NCI-H510A treated with DMSO at 0.1 percent for 48 hours (cell line): ENCODE measurements at regions not wholly inside any gene's neighbourhood (a gene's known extent, or its start where the extent isn't known, plus 50 kb on each side); places are given as distances from the start of the nearest gene placed in this dataset.
"Not testable (repeated sequence)": the region's sequence is repeated elsewhere in the genome, so short reads cannot be mapped to it uniquely, and the experiment has no call there.

Source experiments
- DNase-seq: peaks from one replicate; lab custom pipeline; 2025; lab: John Stamatoyannopoulos, UW

DNA sequence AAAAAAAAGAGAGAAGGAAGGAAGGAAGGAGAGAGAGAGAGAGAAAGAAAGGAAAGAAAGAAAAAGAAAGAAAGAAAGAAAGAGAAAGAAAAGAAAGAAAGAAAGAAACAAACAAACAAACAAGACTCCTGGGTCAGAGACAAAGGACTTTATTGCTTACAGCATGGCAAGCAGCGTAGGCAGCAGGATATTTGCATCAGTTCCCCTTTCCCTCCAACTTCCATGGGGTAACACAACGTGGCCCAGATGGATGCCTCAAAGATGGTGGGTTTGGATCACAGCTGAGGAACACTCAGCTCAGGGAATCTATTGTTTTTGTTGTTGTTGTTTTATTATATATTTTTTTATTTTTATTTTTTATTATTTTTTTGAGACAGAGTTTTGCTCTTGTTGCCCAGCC is 128.5 kb upstream of the VKORC1L1 start:
- no peak for DNase-seq

DNA sequence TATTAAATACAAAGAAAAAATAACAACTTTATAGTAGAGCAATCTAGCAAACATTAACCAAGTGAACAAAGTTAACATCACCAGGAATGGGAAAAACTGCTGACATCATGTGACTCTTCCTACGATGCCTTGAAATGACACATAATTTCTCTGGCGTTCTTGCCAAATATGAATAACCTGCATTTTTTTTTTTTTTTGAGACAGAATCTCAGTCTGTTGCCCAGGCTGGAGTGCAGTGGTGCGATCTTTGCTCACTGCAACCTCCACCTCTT is 126.5 kb upstream of the VKORC1L1 start:
- no peak for DNase-seq

DNA sequence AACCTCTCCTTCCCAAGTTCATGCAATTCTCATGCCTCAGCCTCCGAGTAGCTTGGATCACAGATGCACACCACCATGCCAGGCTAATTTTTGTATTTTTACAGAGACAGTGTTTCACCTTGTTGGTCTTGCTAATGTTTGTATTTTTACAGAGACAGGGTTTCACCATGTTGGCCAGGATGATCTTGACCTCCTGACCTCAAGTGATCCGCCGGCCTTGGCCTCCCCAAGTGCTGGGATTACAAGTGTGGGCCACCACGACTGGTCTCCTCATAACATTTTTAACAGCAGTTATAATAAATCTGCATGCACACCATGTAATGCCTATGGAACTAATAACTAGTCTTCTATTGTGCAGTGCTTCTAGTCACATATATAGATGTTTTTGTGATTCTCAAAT is 123.8 kb upstream of the VKORC1L1 start:
- no peak for DNase-seq

DNA sequence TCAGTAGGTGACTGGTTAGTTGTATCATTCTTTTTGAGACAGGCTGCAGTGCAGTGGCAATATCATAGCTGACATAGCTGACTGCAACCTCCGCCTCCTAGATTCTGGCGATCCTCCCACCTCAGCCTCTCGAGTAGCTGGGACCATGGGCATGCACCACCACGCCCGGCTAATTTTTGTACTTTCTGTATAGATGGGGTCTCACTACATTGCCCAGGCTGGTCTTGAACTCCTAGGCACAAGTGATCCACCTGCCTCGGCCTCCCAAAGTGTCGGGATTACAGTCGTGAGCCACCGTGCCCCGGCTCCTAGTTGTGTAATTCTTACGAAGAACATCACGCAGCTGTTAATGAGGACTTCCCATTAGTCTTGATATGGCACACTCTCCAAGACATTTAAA is 123.4 kb upstream of the VKORC1L1 start:
- DNase-seq: no peak

- DNase-seq: peak; percentile 77
Observed at GRCh38 chr7:65750511-65751344, 122.1 kb upstream of the VKORC1L1 start.

DNA sequence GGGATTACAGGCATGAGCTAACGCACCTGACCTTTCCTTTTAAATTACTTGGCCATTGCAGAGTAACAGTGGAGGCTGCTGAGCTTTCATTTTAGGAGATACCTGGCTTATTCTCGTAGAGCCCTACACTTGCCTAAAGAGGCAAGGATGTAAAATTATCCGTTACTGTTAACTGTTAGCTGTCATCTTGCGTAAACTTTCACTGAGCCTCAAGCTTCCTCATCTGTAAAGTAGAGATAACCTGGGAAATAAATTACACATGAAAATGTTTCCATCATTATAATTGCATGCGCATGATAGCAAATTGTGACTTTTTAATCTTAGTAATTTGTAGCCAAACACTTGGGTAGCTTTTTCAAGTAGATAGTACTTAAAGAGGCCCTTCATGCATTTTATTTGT is 118.8 kb upstream of the VKORC1L1 start:
- DNase-seq: not testable (repeated sequence)

DNA sequence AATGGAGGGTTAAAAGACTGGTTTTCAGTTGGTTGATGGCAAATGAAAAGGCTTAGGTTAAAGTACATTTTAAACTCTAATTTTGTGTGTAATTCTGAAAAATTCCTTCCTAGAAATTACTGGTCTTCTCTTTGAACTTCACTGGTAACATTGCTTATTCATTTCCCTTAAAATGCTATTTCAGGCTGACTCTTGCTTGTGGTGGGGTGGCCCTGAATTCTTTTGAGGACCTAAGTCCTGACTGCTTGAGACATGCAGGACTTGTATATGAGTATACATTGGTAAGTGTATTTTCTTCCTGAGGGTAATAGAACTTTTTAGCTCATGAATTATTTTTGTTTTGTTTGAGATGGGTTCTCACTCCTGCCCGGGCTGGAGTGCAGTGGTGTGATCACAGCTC is 113.9 kb upstream of the VKORC1L1 start:
- not testable (repeated sequence) for DNase-seq

DNA sequence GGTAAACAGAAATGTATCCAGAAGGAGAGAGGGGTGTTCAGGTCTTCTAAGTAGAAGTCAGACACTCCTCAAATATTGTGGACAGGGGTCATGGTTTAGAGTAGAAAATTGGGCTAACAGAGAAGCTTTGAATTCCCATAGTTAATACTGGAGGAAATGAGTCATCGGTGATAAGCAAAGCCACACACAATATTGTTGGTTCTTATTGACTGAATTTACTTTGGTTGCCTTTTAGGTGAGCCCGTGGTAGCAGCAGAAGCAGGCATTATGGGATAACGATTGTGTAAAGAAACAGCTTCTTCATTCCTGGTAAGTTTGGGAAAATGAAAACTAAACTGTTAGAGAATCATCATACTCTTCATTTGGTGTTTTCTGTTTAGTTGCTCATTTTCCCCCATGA is 110.2 kb upstream of the VKORC1L1 start:
- DNase-seq: not testable (repeated sequence)

DNA sequence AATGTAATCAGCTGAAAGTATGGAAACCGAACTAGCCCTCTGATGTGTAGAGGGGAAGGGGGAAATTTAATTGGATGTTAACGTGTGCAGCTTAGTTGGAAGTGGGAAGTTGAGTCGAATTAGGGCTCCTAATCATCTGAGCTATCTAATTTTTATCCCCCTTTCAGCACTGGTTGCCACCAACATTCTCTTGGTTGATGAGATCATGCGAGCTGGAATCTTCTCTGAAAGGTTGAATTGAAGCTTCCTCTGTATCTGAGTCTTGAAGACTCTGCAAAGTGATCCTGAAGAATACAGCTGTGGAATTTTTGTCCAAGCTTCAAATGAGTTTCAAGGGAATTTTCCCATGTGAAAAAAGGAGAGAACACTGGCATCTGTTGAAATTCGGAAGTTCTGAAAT is 109.8 kb upstream of the VKORC1L1 start:
- DNase-seq: not testable (repeated sequence)

DNA sequence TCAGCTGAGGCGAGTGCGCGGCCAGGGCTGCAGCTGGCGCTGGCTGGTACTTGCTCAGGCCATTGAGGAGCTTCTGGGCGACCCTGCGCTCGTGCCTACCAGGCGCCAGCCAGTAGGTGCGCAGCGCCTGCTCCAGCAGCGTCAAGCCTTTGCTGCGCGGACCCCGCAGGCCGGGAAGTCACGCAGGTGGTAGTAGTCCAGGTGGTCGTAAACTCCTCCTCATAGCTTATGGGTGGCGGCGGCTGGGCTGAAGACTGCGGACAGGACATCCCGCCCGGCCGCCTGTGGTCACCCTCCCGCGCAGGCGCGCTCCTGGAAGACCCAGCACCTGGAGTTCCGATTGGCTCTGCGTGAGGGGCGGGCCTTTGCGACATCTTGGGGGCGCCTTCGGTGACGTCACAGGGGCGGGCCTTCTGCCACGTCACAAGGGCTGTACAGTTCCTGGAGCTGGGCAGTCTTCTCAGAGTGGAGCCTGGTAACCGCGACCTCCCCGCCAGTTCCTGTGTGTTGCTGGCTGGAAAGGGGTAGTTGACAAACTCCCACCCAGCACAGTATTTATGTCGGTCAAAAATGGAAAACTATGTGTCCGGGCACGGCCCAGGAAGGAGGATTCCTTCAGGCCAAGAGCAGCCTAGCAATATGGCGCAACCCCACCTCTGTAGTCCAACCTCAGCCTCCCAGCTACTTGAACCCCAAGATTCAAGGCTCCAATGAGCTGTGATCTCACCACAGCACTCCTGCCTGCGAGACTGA is 102.2 kb upstream of the VKORC1L1 start:
- DNase-seq: peak; percentile 39

- not testable (repeated sequence) for DNase-seq
Observed at GRCh38 chr7:65771226-65771569, 101.7 kb upstream of the VKORC1L1 start.

GRCh38 chr7:65776677-65777076 is 96.2 kb upstream of the VKORC1L1 start:
- DNase-seq: not testable (repeated sequence)

DNA sequence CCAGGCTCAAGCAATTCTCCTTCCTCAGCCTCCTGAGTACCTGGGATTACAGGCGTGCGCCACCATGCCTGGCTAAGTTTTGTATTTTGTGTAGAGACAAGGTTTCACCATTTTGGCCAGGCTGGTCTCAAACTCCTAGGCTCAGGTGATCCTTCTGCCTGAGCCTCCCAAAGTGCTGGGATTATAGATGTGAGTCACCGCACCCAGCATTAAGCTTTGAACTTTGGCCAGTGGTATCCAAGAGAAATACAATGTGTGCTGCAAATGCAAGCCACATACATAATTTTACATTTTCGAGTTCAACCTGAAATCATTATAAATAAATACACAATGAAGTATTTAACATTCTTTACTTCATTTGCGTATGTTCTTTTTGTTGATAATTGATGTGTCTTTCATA is 82.9 kb upstream of the VKORC1L1 start:
- not testable (repeated sequence) for DNase-seq

DNA sequence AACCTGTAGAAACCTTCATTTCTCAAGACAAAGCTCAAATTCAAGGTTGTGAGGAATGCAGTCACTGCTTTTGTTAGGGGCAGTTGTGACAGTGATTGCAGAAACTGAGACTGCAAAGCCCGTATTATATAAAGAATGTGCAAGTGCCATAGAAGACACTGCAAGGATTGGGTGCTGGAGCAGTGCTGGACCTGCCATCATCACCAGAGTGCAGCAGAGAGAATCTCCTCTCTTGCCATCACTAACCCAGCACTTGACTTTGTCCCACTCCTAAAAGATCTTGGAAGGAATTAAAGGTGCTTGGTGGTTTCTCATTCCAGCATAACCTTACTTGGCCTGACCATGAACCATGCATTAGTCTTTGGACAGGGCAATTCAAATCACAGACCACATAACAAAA is 81.1 kb upstream of the VKORC1L1 start:
- DNase-seq: not testable (repeated sequence)

GRCh38 chr7:65792726-65793125 is 80.1 kb upstream of the VKORC1L1 start:
- DNase-seq: not testable (repeated sequence)

- DNase-seq: not testable (repeated sequence)
Observed at GRCh38 chr7:65794671-65795391, 78.0 kb upstream of the VKORC1L1 start.

DNA sequence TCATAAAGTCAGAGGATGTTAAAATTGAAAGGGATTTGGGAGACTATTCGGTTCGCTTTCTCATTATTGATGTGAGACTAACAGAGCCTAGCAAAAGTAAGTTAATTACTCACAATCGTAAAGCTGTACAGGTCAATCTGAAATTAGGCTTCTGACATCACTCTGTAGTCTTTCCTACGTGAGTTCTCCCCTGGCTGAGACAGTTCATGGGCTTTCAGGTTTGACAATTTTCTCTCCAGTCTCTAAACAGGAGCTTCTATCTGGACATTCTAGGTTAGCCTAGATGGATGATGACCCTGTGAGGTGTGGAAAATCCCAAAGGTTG is 77.5 kb upstream of the VKORC1L1 start:
- not testable (repeated sequence) for DNase-seq

DNA sequence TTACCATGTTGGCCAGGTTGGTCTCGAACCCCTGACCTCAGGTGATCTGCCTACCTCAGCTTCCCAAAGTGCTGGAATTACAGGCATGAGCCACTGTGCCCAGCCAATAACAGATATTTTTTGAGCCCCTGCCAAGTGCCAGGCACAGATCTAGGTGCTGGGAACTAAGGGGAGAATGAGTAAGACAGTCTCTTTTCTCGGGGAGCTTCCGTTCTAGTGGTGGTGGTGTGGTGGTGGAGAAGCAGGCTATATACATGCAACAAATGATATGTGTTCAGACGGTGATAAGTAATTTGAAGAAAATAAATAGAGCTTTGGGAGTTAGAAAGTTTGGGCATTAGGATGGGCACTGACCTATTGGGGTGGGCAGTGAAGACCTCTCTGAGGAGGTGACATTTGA is 76.7 kb upstream of the VKORC1L1 start:
- DNase-seq: no peak

- not testable (repeated sequence) for DNase-seq
Observed at GRCh38 chr7:65797086-65797485, 75.8 kb upstream of the VKORC1L1 start.

GRCh38 chr7:65797566-65797965 is 75.3 kb upstream of the VKORC1L1 start:
- not testable (repeated sequence) for DNase-seq

DNA sequence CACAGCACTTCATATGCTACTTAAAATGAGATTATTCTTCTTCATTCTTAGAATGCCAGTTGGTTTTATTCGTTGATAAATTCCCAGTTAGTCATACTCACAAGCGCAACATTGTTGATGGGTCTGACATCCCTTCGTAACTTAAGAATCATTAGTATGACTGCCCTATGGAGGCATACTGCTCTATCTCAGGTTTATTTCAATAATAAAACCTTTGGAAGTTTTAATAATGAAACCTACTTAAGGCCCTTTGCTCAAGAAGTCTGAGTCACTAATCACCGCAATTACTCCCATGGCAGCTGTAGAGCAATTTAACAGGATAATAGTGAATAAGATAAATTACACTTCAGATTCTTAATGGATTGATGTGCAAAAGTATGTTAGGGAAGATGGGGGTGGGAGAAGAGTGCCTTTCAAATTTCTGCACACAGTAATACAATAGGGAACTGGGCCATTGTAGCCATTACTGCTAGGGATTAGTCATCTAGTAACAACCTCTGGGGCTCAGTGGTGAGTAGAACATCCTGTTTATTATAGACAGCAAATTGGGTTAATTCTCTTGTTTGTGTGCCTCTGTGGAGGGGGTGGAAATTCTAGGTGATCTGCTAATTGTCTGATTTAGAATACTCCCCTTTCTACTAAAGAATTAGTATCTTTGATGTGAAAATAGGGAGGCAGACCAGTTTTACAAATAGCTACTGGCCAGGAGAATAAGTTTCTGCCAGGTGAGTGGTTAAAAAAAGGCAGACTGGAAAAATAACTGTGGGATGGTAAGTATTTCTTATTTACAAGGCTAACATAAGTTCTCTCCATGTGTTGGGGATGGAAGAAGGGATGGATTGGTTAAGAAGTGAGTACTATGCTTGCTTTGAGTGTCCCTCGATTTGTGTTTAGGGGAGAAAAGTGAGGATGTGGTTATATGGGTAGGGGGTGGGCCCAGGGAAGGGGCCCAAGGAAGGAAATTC is 74.5 kb upstream of the VKORC1L1 start:
- DNase-seq: no peak

DNA sequence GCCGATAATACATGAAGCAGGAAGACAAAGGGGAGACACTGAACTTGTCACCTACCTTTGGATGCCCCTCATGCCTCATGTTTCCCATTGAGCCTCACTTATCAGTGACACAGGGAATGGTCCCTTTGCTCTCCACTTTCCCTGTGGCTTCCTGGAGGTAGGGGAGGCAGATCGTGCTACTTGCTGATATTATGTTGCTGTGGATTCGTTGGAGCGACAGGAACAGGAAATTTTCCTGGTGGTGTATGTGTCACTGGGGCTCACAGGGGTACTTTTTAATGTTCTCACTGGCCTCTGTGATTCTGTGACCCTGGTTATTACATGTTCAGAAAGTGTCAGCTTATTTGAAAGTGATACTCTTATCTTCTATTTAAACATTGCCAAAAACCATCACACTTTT is 72.7 kb upstream of the VKORC1L1 start:
- DNase-seq: not testable (repeated sequence)
